ENCODE measurements at regions not wholly inside any gene's neighbourhood (a gene's known extent, or its start where the extent isn't known, plus 50 kb on each side); places are given as distances from the start of the nearest gene placed in this dataset.
"Not testable (repeated sequence)": the region's sequence is repeated elsewhere in the genome, so short reads cannot be mapped to it uniquely, and the experiment has no call there.

DNA sequence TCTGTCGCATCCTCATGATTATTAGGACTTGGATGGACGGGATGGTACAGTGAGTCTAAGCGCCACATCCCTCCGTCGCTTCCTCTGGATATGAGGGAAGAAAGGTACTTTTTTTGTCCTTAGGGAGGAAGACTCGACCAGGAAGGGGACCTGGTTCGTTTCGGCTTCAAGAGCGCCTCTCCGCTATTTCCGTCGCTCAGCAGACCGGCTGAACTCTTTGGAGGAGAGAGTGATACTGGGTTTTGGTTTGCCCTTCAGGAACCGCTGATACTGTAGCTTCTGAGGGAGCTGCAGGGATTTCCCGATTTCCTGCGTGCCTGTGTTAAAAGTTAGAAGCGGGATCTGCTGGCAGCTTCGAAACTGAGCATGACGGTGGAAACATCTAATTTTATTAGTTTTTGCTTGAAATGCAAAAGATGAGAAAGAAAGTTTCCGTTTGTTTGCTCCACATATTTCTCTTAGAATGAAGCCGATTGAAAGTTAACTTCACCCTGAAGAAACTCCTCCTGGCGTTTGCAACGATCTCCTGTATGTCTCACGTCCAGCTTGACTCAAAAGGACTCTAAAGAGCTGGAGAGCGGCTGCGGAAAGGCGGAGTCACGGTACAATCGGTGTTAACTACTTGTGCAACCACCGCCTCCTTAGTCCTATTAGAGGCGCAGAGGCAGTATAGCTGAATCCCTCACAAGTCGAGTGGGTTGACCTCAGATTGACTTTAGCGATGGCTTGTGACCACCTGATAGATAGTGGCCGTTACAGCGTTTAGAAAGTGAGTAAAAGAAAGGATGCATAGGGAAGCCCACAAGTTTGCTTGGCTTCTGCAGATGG, 129.4 kb downstream of the TRIM27 start:
- peak in 1 of 2 donors; percentile 62 for DNase-seq (ENCODE audit: low read depth in 2 of 2)

DNA sequence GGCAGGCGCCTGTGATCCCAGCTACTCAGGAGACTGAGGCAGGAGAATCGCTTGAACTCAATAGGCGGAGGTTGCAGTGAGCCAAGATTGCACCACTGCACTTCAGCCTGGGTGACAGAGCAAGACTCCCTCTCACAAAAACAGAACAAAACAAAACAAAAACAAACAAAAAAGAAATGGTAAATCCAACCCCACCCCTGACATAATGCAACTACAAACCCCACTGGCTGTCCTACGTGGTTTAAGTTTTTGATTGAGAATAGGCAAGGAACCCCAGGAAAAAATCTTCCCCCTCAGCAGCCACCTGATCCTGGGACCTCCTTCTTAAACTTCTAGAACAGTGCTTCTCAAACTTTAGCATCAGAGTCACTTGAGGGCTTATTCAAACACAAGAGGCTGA, 123.1 kb downstream of the TRIM27 start:
- not testable (repeated sequence) for DNase-seq (ENCODE audit: low read depth in 2 of 2)

- DNase-seq (ENCODE audit: low read depth in 2 of 2) = peak in 1 of 2 donors; percentile 31
Observed at GRCh38 chr6:28802417-28803336, 121.1 kb downstream of the TRIM27 start.

- no peak for DNase-seq (ENCODE audit: low read depth in 2 of 2)
Observed at GRCh38 chr6:28803337-28803709, 120.5 kb downstream of the TRIM27 start.

- DNase-seq (ENCODE audit: low read depth in 2 of 2) = peak; percentile 43 to 61
Observed at GRCh38 chr6:28807682-28808280, 116.0 kb downstream of the TRIM27 start.

GRCh38 chr6:28808383-28808782, 115.4 kb downstream of the TRIM27 start:
- DNase-seq (ENCODE audit: low read depth in 2 of 2) = no peak

- DNase-seq (ENCODE audit: low read depth in 2 of 2) = no peak
Observed at GRCh38 chr6:28809947-28810658, 113.7 kb downstream of the TRIM27 start.

DNA sequence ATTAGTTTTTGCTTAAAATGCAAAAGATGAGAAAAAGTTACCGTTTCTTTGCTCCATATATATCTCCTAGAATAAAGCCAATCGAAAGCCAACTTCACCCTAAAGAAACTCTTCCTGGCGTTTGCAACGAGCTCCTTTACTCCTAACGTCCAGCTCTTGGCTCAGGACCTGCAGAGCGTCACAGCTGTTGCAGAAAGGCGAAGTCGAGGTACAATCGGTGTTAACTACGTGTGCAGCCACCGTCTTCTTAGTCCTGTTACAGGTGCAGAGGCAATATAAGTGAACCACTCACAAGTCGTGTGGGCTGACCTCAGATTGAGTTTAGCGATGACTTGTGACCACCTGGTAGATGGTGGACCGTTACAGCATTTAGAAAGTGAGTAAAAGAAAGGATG, 113.1 kb downstream of the TRIM27 start:
- DNase-seq (ENCODE audit: low read depth in 2 of 2) = no peak

GRCh38 chr6:28811873-28812272, 111.9 kb downstream of the TRIM27 start:
- no peak for DNase-seq (ENCODE audit: low read depth in 2 of 2)

GRCh38 chr6:28812778-28813569, 110.8 kb downstream of the TRIM27 start:
- DNase-seq (ENCODE audit: low read depth in 2 of 2) = no peak

DNA sequence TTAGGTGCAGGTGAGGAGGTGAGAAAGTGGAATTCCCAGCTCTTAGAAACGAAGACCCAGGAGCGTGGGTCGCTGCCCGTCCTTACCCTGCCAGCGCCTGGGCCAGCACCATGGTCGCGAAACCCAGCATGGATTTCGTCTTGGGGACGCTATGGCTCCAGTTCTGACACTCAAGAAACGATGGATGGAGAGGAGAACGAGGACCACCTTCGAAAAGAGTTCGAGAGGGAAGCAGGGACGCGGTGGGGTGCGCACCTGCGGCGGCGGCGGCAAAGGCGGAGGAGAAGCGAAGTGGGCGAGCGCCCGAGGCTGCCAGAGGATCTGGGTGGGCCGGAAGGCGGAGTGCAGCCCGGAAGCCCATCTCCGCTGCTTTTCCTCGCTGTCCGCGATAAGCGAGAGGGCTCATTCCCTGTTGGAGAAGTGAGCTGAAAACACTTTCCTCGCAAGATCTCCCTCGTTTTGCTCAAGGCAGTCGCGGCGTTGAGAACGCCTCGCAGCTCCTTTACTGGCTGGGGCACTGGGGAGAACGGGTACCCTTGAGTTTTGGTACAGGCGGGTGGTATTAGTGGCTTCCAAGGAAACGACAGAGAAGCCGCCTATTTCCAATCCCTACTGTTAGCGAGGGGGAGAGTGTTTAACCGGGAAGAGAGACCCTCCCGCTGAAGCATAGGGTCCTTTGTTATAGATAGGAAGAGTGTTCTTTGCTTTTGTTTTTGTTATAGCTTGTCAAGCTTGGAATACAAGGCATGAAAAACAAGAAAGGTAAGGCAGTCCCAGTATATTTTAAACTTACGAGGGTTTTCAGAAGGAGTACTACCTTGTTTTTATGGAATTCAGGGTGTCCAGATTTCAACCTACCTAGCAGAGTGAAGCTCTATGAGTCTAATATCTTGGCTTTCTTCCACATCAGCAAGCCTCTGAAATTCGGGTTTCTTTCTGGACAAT, 109.5 kb downstream of the TRIM27 start:
- no peak for DNase-seq (ENCODE audit: low read depth in 2 of 2)

- no peak for DNase-seq (ENCODE audit: low read depth in 2 of 2)
Observed at GRCh38 chr6:28816339-28816908, 107.4 kb downstream of the TRIM27 start.

DNA sequence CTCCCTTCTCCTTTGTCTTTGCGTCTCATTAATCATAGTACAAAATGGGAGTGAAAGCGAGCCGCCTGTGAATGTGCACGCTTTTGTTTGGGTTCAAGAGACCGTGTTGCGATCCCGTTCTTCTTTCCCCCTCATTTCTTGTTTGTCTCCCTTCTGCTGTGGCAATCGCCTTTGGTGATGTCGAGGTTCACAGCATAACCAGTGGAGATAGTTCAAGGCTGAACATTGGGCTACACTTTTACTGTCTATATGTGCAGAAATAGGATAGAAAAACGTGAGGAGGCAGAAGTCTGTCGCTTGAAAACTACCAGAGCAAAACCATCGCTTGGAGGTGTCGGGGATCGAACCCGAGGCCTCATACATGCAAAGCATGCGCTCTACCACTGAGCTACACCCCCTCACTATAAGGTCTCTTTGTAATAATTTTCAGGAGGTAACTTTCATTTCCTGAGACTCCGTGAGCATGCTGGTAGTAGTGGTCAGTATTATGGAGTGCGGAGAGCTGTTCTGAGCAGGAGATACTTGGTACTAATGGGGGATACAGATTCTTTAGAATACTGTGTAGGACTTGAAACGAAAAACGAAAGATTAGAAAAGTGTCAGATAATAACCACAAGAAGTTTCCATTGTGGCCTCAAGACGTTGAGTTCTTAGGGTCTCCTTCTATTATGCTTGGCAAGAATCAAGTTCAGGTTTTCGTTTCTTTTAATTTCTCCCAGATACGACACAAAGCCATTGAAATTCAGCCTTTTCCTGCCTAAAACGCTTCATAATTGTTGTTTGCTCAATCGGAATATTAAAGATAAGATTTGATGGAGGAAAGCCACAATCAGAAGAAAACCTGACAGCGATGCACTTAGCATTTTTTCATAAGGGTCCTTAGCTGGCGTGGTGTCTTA, 106.6 kb downstream of the TRIM27 start:
- peak in 1 of 2 donors; percentile 48 for DNase-seq (ENCODE audit: low read depth in 2 of 2)

DNA sequence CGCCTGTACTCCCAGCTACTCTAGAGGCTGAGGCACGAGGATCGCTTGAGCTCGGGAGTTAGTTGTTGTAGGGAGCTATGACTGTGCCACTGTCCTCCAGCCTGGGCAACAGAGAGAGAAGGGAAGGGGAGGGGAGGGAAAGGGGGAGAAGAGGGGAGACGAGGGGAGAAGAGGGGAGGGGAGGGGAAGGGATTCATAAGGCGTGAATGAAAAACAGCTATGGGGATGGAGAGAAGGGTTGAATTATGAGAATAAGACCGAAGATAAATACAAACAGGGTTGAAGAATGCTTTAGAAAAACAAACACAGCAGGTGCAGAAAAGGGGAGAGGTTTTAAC, 106.0 kb downstream of the TRIM27 start:
- DNase-seq (ENCODE audit: low read depth in 2 of 2) = no peak

GRCh38 chr6:28824793-28825731, 98.7 kb downstream of the TRIM27 start:
- no peak for DNase-seq (ENCODE audit: low read depth in 2 of 2)

- no peak for DNase-seq (ENCODE audit: low read depth in 2 of 2)
Observed at GRCh38 chr6:28825732-28826293, 98.0 kb downstream of the TRIM27 start.

DNA sequence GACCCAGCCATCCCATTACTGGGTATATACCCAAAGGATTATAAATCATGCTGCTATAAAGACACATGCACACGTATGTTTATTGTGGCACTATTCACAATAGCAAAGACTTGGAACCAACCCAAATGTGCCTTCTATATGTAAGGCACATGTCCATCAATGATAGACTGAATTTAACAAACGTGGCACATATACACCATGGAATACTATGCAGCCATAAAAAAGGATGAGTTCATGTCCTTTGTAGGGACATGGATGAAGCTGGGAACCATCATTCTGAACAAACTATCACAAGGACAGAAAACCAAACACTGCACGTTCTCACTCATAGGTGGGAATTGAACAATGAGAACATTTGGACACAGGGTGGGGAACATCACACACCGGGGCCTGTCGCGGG, 92.1 kb downstream of the TRIM27 start:
- not testable (repeated sequence) for DNase-seq (ENCODE audit: low read depth in 2 of 2)
